Right lobe of liver (tissue), 6 donors: ENCODE measurements at regions not wholly inside any gene's neighbourhood (a gene's known extent, or its start where the extent isn't known, plus 50 kb on each side); places are given as distances from the start of the nearest gene placed in this dataset.

Experiments
- ATAC-seq, 4 donors: fragments of 200-7000 bp; cut with Tn5 transposase; one replicate each; pipeline ENCODE4 v1.9.1; 2020; ENCODE audit warnings: mild to moderate bottlenecking in 4 of 4, moderate library complexity in 4 of 4
- DNase-seq, 3 donors: peaks; one replicate each; pipeline ENCODE4 v3.0.0-alpha.2; 2020
- H3K27ac ChIP-seq, 3 donors: fragments of 200-600 bp; one replicate each; pipeline ENCODE4 v1.8.0; 2022
- H3K27me3 ChIP-seq, 2 donors: fragments of 200-600 bp; one replicate each; pipeline ENCODE4 v1.8.0; 2022
- H3K36me3 ChIP-seq, 4 donors: fragments of 200-600 bp; sonication (generic) in 1 of 4; one replicate each; pipeline versions ENCODE4 v1.5.1 to v1.8.0; 2017 to 2022; ENCODE audit warnings: control low read depth in 1 of 4
- H3K4me1 ChIP-seq, 4 donors: fragments of 200-600 bp; sonication (generic) in 1 of 4; one replicate each; pipeline versions ENCODE4 v1.5.1 to v1.8.0; 2017 to 2022; ENCODE audit warnings: control low read depth in 1 of 4
- H3K4me3 ChIP-seq, 3 donors: fragments of 200-600 bp; one replicate each; pipeline ENCODE4 v1.8.0; 2022
- H3K9me3 ChIP-seq, 4 donors: fragments of 200-600 bp; sonication (generic) in 1 of 4; one replicate each; pipeline versions ENCODE4 v1.5.1 to v1.8.0; 2017 to 2022; ENCODE audit warnings: control low read depth in 1 of 4
- CTCF ChIP-seq, 4 donors: fragments of 200-600 bp in 3 of 4; fragments of 450-650 bp in 1 of 4; IDR thresholded peaks; one replicate each; pipeline versions ENCODE4 v1.5.1 to v1.8.0; 2016 to 2022; ENCODE audit warnings: antibody characterized with exemption in 4 of 4, mild to moderate bottlenecking in 2 of 4
- POLR2A ChIP-seq: fragments of 450-650 bp; IDR thresholded peaks from one replicate; pipeline ENCODE4 v1.6.1; 2017; ENCODE audit warnings: antibody characterized with exemption, mild to moderate bottlenecking
- WGBS: methylation state at CpG from one replicate; pipeline ENCODE4 v1.1.6; 2018; ENCODE audit warnings: low coverage, low lambda C conversion rate; ENCODE audit not compliant: insufficient coverage; ENCODE audit errors: missing lambda C conversion rate; 5-methylcytosine and 5-hydroxymethylcytosine counted together
- intact Hi-C, 2 donors: fragments of 100-400 bp; cut with DNase I; formaldehyde crosslinking; loops; one replicate each; pipeline versions ENCODE4 v1.11.2 to v1.14.1; 2022
- donor health status: DM: no; HTN: yes; CAD: no.
- donor health status: DM: no; HTN: no; CAD: no.
- donor health status: DM: no; HTN: no; CAD: no.
- donor health status: DM: no; HTN: yes; CAD: no.
- donor health status: DM: no; HTN: yes; CAD: no.

GRCh38 chr4:37138789-37139188 lies 105.8 kb upstream of the NWD2 start:
- intact Hi-C loops, result no loop called here

GRCh38 chr4:37139987-37140386 lies 104.6 kb upstream of the NWD2 start:
- intact Hi-C loops, result no loop called here
- H3K27ac ChIP-seq, result no peak overlapping the region
- H3K27me3 ChIP-seq, result no peaks in the 10 kb centered on the region
- H3K36me3 ChIP-seq, result no peaks in the 10 kb centered on the region
- H3K4me1 ChIP-seq, result no peaks in the 10 kb centered on the region
- 15% methylated on average over 1 of the region's 1 CpG for WGBS
- DNase-seq, result no peak
- H3K4me3 ChIP-seq, result no peak overlapping the region
- no peaks in the 10 kb centered on the region for H3K9me3 ChIP-seq
- TF ChIP-seq CTCF (IDR thresholded peaks at IDR 0.05) (no peak), POLR2A (no peak)
- no peak for ATAC-seq

More at GRCh38 chr4:37138789-37139188, 105.8 kb upstream of the NWD2 start:
- Histone ChIP-seq H3K36me3 (no peaks in the 10 kb centered on the region), H3K4me1 (no peaks in the 10 kb centered on the region), H3K27ac (no peak overlapping the region), H3K27me3 (no peaks in the 10 kb centered on the region), H3K9me3 (no peaks in the 10 kb centered on the region), H3K4me3 (no peak overlapping the region)
- no peak for DNase-seq
- WGBS, result 58% methylated on average over 2 of the region's 2 CpGs
- TF ChIP-seq POLR2A (no peak), CTCF (IDR thresholded peaks at IDR 0.05) (no peak)
- no peak for ATAC-seq

- H3K27ac ChIP-seq, result no peak overlapping the region
- WGBS, result 45% methylated on average over 2 of the region's 2 CpGs
- intact Hi-C loops, result no loop called here
- no peaks in the 10 kb centered on the region for H3K36me3 ChIP-seq
- H3K9me3 ChIP-seq, result no peaks in the 10 kb centered on the region
- no peaks in the 10 kb centered on the region for H3K4me1 ChIP-seq
- no peak for TF ChIP-seq POLR2A
- TF ChIP-seq CTCF (IDR thresholded peaks at IDR 0.05), result no peak
- no peak for ATAC-seq
- no peaks in the 10 kb centered on the region for H3K27me3 ChIP-seq
- no peak overlapping the region for H3K4me3 ChIP-seq
- no peak for DNase-seq
Measured at GRCh38 chr4:37146260-37146659, 98.3 kb upstream of the NWD2 start.

GRCh38 chr4:37157476-37158167 lies 86.9 kb upstream of the NWD2 start:
- no peaks in the 10 kb centered on the region for H3K27me3 ChIP-seq
- ATAC-seq (no peak), DNase-seq (no peak)
- no peaks in the 10 kb centered on the region for H3K9me3 ChIP-seq
- intact Hi-C loops, result no loop called here
- no peak overlapping the region for H3K4me3 ChIP-seq
- H3K36me3 ChIP-seq, result no peaks in the 10 kb centered on the region
- TF ChIP-seq CTCF (IDR thresholded peaks at IDR 0.05) (no peak), POLR2A (no peak)
- H3K4me1 ChIP-seq, result no peaks in the 10 kb centered on the region
- 82% methylated on average over 2 of the region's 2 CpGs for WGBS
- no peak overlapping the region for H3K27ac ChIP-seq
